ENCODE measurements at regions not wholly inside any gene's neighbourhood (a gene's known extent, or its start where the extent isn't known, plus 50 kb on each side); places are given as distances from the start of the nearest gene placed in this dataset.

DNA sequence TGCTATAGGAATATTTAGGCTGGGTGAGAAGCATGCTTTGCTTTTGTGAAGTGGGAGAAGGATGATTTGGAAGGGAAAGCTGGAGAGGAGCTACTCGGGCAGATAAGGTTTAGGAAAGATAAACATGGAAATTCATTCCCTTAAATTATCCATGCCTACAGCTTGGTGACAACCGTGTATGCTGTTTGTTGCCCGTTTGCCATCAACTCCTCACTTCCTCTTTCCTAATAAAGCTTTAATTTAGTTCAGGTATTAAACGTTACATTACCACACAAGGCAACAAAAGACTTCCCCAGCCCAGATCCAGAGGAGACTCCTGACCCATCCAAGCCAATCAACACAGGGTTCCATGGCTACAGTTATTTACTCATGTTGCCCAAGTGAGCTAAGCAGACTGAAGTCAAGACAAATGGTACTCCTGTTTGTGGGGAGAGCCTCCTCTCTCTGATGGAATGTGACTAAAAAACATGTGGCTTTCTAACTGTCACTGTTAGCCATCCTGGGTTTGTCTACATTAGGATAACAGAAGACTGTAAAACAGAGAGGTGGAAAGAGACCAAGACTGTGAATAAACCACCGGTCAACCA, 101.7 kb upstream of the GRAMD1B start:
- TF ChIP-seq, protein P1, sequence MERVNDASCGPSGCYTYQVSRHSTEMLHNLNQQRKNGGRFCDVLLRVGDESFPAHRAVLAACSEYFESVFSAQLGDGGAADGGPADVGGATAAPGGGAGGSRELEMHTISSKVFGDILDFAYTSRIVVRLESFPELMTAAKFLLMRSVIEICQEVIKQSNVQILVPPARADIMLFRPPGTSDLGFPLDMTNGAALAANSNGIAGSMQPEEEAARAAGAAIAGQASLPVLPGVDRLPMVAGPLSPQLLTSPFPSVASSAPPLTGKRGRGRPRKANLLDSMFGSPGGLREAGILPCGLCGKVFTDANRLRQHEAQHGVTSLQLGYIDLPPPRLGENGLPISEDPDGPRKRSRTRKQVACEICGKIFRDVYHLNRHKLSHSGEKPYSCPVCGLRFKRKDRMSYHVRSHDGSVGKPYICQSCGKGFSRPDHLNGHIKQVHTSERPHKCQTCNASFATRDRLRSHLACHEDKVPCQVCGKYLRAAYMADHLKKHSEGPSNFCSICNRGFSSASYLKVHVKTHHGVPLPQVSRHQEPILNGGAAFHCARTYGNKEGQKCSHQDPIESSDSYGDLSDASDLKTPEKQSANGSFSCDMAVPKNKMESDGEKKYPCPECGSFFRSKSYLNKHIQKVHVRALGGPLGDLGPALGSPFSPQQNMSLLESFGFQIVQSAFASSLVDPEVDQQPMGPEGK (CRISPR knock-in tag; IDR thresholded peaks at IDR 0.05; ENCODE audit: borderline replicate concordance) = no peak
- TF ChIP-seq OSR1 (CRISPR knock-in tag; IDR thresholded peaks at IDR 0.05) (no peak), ZNF70 (CRISPR knock-in tag; IDR thresholded peaks at IDR 0.05) (no peak), ISL1 (CRISPR knock-in tag; IDR thresholded peaks at IDR 0.05) (no peak), BACH2 (CRISPR knock-in tag; IDR thresholded peaks at IDR 0.05; ENCODE audit: borderline replicate concordance) (no peak)
